IPS DF 4.7 (cell line): ENCODE measurements at regions not wholly inside any gene's neighbourhood (a gene's known extent, or its start where the extent isn't known, plus 50 kb on each side); places are given as distances from the start of the nearest gene placed in this dataset.
"Not testable (repeated sequence)": the region's sequence is repeated elsewhere in the genome, so short reads cannot be mapped to it uniquely, and the experiment has no call there.

Source experiments
- DNase-seq: peaks from one replicate; pipeline ENCODE4 v3.0.0-alpha.2; 2013; ENCODE audit warnings: low spot score; ENCODE audit errors: extremely low read depth

- DNase-seq = not testable (repeated sequence)
Measured at GRCh38 chr21:31819692-31820091, 53.1 kb upstream of the HUNK start.

- not testable (repeated sequence) for DNase-seq
Measured at GRCh38 chr21:31814356-31814755, 58.5 kb upstream of the HUNK start.

GRCh38 chr21:31813862-31814261, 59.0 kb upstream of the HUNK start:
- no peak for DNase-seq

- no peak for DNase-seq
Measured at GRCh38 chr21:31804008-31804394, 68.8 kb upstream of the HUNK start.

- no peak for DNase-seq
Measured at GRCh38 chr21:31803039-31804007, 69.5 kb upstream of the HUNK start.

GRCh38 chr21:31802331-31802730, 70.4 kb upstream of the SCAF4 start:
- no peak for DNase-seq

- no peak for DNase-seq
Measured at GRCh38 chr21:31801551-31802219, 69.8 kb upstream of the SCAF4 start.

- no peak for DNase-seq
Measured at GRCh38 chr21:31798842-31799704, 67.2 kb upstream of the SCAF4 start.

- no peak for DNase-seq
Measured at GRCh38 chr21:31795992-31796391, 64.1 kb upstream of the SCAF4 start.

- DNase-seq = not testable (repeated sequence)
Measured at GRCh38 chr21:31790420-31790819, 58.5 kb upstream of the SCAF4 start.

GRCh38 chr21:31788581-31788980, 56.7 kb upstream of the SCAF4 start:
- DNase-seq = no peak

GRCh38 chr21:31787691-31788090, 55.8 kb upstream of the SCAF4 start:
- DNase-seq = not testable (repeated sequence)

GRCh38 chr21:31786164-31786920, 54.4 kb upstream of the SCAF4 start:
- DNase-seq = no peak

- peak; percentile 58 for DNase-seq
Measured at GRCh38 chr21:31785237-31786163, 53.6 kb upstream of the SCAF4 start.

GRCh38 chr21:31781737-31782136, 49.8 kb upstream of the SCAF4 start:
- no peak for DNase-seq
